HEK293 (cell line): ENCODE measurements at regions not wholly inside any gene's neighbourhood (a gene's known extent, or its start where the extent isn't known, plus 50 kb on each side); places are given as distances from the start of the nearest gene placed in this dataset.

Experiments
- REST ChIP-seq: fragments of 450-650 bp; formaldehyde crosslinking; IDR thresholded peaks from 2 replicates; pipeline ENCODE4 v1.5.1; 2016; ENCODE audit warnings: missing biosample characterization, missing genetic modification characterization
- SP7 ChIP-seq: fragments of 450-650 bp; formaldehyde crosslinking; IDR thresholded peaks from 2 replicates; pipeline ENCODE4 v1.5.1; 2016; ENCODE audit warnings: missing biosample characterization, missing genetic modification characterization

GRCh38 chr17:34121311-34121710, 133.8 kb upstream of the CCL2 start:
- no peak for TF ChIP-seq SP7 (tag by site-specific recombination)
- no peak for TF ChIP-seq REST (tag by site-specific recombination)
